T-helper 17 cell (primary cell): ENCODE measurements at regions not wholly inside any gene's neighbourhood (a gene's known extent, or its start where the extent isn't known, plus 50 kb on each side); places are given as distances from the start of the nearest gene placed in this dataset.
"Not testable (repeated sequence)": the region's sequence is repeated elsewhere in the genome, so short reads cannot be mapped to it uniquely, and the experiment has no call there.

Experiments used
- ATAC-seq: fragments of 150-1000 bp; cut with Tn5 transposase; 2 replicates; pipeline ENCODE4 v1.10.0; 2021; ENCODE audit warnings: mild to moderate bottlenecking, moderate library complexity
- DNase-seq, 3 donors: peaks; one replicate each; pipeline versions ENCODE4 v3.0.0 to v3.0.0-alpha.2; 2020 to 2021
- H3K9me3 ChIP-seq: one replicate; pipeline ENCODE4 v1.7.0; 2013; ENCODE audit warnings: low read length, mild to moderate bottlenecking; ENCODE audit not compliant: control insufficient read depth, poor library complexity, severe bottlenecking
- H3K27ac Mint-ChIP-seq: one replicate; pipeline ENCODE4 v1.8.0; 2022; ENCODE audit warnings: mild to moderate bottlenecking, moderate library complexity, mixed read lengths
- H3K27me3 Mint-ChIP-seq: one replicate; pipeline ENCODE4 v1.8.0; 2022; ENCODE audit warnings: mixed read lengths
- H3K36me3 Mint-ChIP-seq: one replicate; pipeline ENCODE4 v1.8.0; 2022; ENCODE audit warnings: low read depth, mixed read lengths
- H3K4me1 Mint-ChIP-seq: one replicate; pipeline ENCODE4 v1.8.0; 2022; ENCODE audit warnings: mild to moderate bottlenecking, mixed read lengths
- H3K4me3 Mint-ChIP-seq: one replicate; pipeline ENCODE4 v1.8.0; 2022; ENCODE audit warnings: mild to moderate bottlenecking, moderate library complexity, mixed read lengths

DNA sequence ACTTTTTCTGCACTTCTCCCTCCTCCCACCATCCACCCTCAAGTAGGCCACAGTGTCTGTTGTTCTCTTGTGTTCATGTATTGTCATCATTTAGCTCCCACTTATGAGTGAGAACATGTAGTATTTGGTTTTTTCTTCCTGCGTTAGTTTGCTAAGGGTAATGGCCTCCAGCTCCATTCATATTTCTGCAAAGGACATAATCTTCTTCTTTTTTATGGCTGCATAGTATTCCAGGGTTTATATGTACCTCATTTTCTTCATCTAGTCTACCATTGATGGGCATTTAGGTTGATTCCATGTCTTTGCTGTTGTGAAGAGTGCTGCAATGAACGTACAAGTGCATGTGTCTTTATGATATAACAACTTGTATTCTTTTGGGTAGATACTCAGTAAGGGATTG, 230.4 kb downstream of the ARL4A start:
- Mint-ChIP-seq H3K27ac (no peak overlapping the region), H3K4me3 (no peak overlapping the region), H3K4me1 (peaks cover 2% of the 10 kb centered on the region), H3K27me3 (peaks cover 16% of the 10 kb centered on the region), H3K36me3 (no peaks in the 10 kb centered on the region)
- ATAC-seq (no peak), DNase-seq (no peak)
- H3K9me3 ChIP-seq, result no peaks in the 10 kb centered on the region

DNA sequence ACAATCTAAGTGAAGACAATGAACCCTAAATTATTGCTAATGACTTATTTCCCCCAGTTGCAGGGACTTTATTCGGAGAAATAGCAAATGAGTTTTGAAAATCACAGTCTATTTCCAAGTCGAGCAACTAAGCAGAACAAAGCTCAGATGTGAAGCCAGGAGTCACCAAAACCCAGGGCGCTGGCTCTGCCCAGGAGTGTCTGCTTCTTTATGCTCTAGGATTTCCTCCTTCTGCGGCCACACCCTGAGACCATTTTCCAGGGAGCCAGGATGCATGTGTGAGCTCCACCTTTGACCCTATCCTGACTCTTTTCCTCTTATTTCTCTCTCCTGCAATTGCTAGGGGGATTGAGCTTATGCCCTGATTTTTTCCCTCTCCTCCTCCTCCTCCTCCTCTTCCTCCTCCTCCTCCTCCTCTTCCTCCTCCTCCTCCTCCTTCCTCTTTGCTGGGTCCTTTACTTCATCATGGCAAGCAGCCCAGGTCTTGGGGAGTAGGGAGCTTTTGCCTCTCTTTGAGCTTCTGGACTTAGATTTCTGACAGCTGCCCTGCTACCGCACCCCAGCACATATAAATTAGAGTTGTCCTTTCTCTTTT, 234.4 kb downstream of the ARL4A start:
- ATAC-seq (no peak), DNase-seq (no peak)
- peaks cover 29% of the 10 kb centered on the region for H3K27me3 Mint-ChIP-seq
- no peaks in the 10 kb centered on the region for H3K9me3 ChIP-seq
- H3K36me3 Mint-ChIP-seq, result no peaks in the 10 kb centered on the region
- H3K27ac Mint-ChIP-seq, result no peak overlapping the region
- H3K4me1 Mint-ChIP-seq, result peaks cover 2% of the 10 kb centered on the region
- H3K4me3 Mint-ChIP-seq, result no peak overlapping the region

DNA sequence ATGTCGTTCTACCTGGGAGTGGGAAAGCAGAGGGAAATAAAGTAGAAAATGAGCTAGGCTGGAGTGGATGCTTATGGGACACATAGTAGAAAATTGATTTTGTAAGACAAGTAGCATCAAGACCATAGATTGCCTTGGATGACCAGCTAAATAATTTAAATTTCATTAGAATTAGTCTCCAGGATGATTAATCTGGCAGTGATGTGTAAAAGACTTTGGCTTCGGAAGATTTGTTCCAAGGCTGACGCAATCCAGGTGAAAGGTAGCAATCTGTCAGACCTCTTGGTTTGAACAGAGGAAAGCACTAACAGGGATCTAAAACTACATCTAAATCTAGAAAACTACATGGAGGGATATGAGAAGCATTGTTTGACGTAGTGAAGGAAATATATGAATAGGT, 236.5 kb downstream of the ARL4A start:
- Mint-ChIP-seq H3K4me3 (no peak overlapping the region), H3K4me1 (peaks cover 2% of the 10 kb centered on the region), H3K27ac (no peak overlapping the region), H3K36me3 (no peaks in the 10 kb centered on the region), H3K27me3 (peaks cover 36% of the 10 kb centered on the region)
- DNase-seq (no peak), ATAC-seq (no peak)
- no peaks in the 10 kb centered on the region for H3K9me3 ChIP-seq

DNA sequence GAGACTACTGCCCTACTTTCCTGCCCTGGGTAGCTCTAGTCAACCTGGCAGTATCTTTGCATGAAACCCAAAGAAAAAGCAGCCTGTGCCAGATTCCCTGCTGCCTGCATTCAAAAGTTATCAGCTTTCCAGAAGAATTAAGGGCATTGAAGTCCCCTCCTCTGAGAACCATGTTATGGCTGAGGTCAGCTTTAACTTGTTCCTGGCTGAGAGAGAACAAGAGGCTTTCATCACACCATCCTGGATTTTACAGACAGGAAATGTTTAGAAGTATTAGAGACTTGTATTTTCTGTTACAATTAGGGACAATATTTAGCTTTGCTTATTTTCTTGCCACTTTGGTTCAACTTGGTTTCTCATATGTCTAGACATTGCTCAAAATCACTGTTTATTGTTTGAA, 238.8 kb downstream of the ARL4A start:
- no peak overlapping the region for H3K4me3 Mint-ChIP-seq
- DNase-seq, result no peak
- no peaks in the 10 kb centered on the region for H3K4me1 Mint-ChIP-seq
- H3K36me3 Mint-ChIP-seq, result no peaks in the 10 kb centered on the region
- no peak for ATAC-seq
- H3K9me3 ChIP-seq, result no peaks in the 10 kb centered on the region
- peaks cover 44% of the 10 kb centered on the region for H3K27me3 Mint-ChIP-seq
- H3K27ac Mint-ChIP-seq, result no peak overlapping the region

DNA sequence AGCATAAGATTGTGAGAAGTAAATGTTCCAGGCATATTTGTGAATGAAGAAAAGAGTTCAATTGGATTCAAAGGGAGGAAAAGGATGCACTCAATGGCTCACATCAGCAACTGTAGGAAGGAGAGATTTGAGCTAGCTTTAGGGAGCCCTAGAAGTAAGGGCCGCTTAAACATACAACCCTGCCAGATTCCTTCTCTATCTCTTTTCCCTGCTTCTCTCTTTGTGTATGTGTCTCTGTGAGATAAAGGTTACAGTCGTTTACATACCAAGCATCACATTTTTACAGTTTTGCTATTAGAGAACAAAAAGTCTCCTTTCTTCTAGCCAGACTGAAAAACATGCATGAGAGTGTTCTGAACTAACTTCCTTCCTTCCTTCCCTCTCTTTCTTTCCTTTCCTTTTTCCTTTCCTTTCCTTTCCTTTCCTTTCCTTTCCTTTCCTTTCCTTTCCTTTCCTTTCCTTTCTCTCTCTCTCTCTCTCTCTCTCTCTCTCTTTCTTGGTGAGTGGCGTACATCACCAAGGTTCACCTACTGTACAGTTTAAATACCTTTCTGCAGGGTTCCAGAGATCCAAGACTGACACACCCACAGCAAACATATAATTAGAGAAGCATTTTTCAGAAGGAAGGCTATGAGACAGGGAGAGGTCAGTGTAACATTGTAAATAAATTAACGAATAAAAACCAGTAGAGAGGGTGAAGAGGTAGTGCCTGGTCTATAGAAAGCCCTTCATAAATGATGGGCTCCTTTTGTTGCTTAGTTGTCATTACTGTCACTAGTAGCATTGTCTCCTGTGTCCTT, 240.4 kb downstream of the ARL4A start:
- no peaks in the 10 kb centered on the region for H3K9me3 ChIP-seq
- no peaks in the 10 kb centered on the region for H3K4me1 Mint-ChIP-seq
- ATAC-seq, result no peak
- no peak overlapping the region for H3K4me3 Mint-ChIP-seq
- no peak for DNase-seq
- H3K27ac Mint-ChIP-seq, result no peak overlapping the region
- H3K36me3 Mint-ChIP-seq, result no peaks in the 10 kb centered on the region
- peaks cover 35% of the 10 kb centered on the region for H3K27me3 Mint-ChIP-seq

DNA sequence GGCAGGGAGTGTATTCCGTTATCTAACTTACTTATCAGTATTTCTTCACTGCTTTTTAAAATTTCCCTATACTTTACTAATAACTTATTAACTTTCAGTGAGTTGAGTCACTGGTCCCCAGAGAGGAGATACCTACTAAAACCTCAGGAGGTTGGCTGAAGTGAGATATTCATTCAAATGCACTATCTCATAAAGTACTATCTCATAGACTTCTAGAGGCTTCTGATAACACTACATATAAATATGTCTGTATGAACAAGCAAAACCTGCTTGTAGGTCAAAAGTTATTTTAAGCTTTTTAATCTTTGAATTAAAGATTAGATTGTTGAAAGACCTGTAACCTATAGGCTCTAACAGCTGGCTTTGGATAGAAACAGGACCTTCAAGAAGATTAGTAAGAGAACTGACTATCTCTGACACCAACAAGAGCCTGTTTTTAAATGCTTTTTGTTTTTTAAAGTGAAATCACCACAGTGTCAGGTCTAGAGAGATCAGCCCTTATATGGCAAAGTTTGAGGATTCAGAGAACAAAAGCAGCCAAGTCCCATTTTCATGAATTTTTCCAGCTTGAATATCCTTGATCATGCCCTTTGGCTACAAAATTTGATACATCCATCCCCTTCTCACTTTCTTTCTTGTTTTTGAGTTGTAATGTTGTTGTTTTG, 242.2 kb downstream of the ARL4A start:
- H3K9me3 ChIP-seq, result no peaks in the 10 kb centered on the region
- Mint-ChIP-seq H3K4me1 (no peaks in the 10 kb centered on the region), H3K4me3 (no peak overlapping the region), H3K27me3 (peaks cover 23% of the 10 kb centered on the region), H3K36me3 (no peaks in the 10 kb centered on the region), H3K27ac (no peak overlapping the region)
- ATAC-seq (no peak), DNase-seq (no peak)

DNA sequence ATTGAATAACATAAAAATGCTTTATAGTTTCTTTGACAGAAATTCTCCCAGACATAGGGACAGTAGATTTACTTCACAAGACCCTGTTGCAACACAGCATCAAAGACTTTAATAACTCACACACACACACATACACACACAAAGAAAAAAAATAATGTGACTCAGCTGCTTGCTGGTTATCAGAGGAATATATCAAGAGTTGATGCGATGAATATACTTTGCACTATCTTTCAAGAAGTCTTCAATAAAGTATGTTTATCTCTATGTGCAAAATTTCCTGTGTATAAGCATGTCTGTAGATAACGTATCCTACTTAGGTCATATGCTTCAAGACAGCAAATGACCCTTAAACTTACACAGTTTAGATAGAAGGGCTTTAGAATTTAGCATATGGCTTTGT, 243.1 kb downstream of the ARL4A start:
- Mint-ChIP-seq H3K36me3 (no peaks in the 10 kb centered on the region), H3K4me1 (no peaks in the 10 kb centered on the region), H3K27ac (no peak overlapping the region), H3K27me3 (peaks cover 22% of the 10 kb centered on the region), H3K4me3 (no peak overlapping the region)
- no peaks in the 10 kb centered on the region for H3K9me3 ChIP-seq
- DNase-seq (no peak), ATAC-seq (no peak)

DNA sequence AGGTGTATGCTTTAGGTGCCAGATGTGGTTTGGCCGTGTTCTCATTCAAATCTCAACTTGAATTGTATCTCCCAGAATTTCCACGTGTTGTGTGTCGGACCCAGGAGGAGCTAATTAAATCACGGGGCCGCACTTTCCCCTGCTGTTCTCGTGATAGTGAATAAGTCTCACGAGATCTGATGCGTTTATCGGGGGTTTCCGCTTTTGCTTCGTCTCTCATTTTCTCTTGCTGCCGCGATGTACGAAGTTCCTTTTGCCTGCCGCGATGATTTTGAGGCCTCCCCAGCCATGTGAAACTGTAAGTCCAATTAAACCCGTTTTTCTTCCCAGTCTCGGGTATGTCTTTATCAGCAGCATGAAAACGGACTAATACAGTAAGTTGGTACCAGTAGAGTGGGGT, 244.0 kb downstream of the ARL4A start:
- peaks cover 22% of the 10 kb centered on the region for H3K27me3 Mint-ChIP-seq
- H3K4me1 Mint-ChIP-seq, H3K9me3 ChIP-seq, H3K4me3 Mint-ChIP-seq, H3K36me3 Mint-ChIP-seq, ATAC-seq, DNase-seq, H3K27ac Mint-ChIP-seq: not testable (repeated sequence)

DNA sequence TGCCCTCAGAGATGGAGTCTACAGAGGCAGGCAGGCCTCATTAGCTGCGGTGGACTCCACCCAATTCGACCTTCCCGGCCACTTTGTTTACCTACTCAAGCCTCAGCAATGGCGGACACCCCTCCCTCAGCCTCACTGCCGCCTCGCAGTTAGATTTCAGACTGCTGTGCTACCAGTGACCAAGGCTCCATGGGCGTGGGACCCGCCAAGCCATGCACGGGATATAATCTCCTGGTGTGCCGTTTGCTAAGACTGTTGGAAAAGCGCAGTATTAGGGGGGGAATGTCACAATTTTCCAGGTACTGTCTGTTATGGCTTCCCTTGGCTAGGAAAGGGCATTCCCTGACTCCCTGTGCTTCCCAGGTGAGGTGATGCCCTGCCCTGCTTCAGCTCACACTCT, 252.3 kb downstream of the ARL4A start:
- no peaks in the 10 kb centered on the region for H3K36me3 Mint-ChIP-seq
- no peak overlapping the region for H3K4me3 Mint-ChIP-seq
- H3K4me1 Mint-ChIP-seq, result peaks cover 2% of the 10 kb centered on the region
- no peaks in the 10 kb centered on the region for H3K9me3 ChIP-seq
- no peak overlapping the region for H3K27ac Mint-ChIP-seq
- ATAC-seq, result no peak
- no peak for DNase-seq
- H3K27me3 Mint-ChIP-seq, result no peaks in the 10 kb centered on the region

DNA sequence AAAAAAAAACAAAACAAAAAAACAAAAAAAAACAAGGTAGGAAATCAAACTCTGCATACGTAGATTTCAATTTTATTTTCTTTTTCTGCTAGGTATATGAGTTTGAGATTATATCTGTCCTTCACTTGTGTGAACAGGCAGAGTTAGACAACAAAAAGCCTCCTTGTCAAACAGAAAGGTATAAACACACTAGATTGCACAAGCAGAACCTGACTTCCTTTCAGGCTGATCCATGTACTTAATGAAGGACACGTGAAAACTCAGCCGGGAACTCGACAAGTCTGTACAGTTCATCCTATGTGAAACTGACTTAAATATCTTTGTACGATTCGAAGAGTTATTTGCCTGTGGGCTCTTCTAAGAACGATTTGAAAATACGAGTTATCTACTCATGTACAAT, 254.1 kb downstream of the ARL4A start:
- Mint-ChIP-seq H3K27me3 (no peaks in the 10 kb centered on the region), H3K4me3 (no peak overlapping the region), H3K36me3 (no peaks in the 10 kb centered on the region), H3K4me1 (peaks cover 2% of the 10 kb centered on the region), H3K27ac (no peak overlapping the region)
- H3K9me3 ChIP-seq, result no peaks in the 10 kb centered on the region
- DNase-seq, result no peak
- no peak for ATAC-seq

DNA sequence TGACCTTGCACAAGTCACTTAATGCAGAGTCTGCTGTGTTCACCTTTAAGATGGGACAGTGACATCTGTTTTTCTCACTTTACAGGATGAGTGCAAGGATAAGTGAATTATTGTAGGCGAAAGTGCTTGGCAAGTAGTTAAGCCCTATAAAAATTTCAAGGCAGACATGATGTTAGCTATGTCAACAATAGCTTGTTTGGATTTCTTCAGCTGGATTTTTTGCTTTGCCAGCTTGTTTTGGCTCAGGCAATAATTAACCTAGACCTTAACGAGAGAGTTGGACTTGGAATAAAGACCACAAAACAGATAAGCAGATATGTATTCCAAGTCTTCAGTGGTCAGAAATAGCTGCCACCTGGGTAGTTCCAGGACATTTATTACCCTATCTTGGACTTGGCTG, 255.2 kb downstream of the ARL4A start:
- no peaks in the 10 kb centered on the region for H3K36me3 Mint-ChIP-seq
- no peak overlapping the region for H3K27ac Mint-ChIP-seq
- H3K9me3 ChIP-seq, result no peaks in the 10 kb centered on the region
- ATAC-seq, result no peak
- no peaks in the 10 kb centered on the region for H3K27me3 Mint-ChIP-seq
- H3K4me1 Mint-ChIP-seq, result peaks cover 2% of the 10 kb centered on the region
- no peak overlapping the region for H3K4me3 Mint-ChIP-seq
- no peak for DNase-seq

DNA sequence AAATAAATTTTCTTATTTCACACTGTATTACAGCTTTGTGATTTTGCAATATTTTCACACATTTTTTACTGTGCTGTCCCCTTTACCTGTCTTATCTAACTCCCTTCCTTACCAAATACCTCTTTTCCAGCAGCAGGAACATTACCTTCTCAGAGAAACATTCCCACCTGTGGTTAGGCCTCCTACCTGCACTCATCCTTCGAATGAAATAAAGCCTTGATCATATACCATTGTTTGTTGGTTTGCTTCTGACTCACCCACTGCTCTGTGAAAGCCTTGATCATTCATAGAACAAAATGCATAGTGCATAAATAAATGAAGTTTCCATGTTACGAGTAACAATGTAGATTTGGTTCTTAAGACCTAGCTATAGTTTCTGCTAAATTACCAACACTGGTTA, 256.3 kb downstream of the ARL4A start:
- peaks cover 2% of the 10 kb centered on the region for H3K4me1 Mint-ChIP-seq
- no peaks in the 10 kb centered on the region for H3K36me3 Mint-ChIP-seq
- ATAC-seq (no peak), DNase-seq (no peak)
- no peaks in the 10 kb centered on the region for H3K27me3 Mint-ChIP-seq
- H3K4me3 Mint-ChIP-seq, result no peak overlapping the region
- no peaks in the 10 kb centered on the region for H3K9me3 ChIP-seq
- H3K27ac Mint-ChIP-seq, result no peak overlapping the region

DNA sequence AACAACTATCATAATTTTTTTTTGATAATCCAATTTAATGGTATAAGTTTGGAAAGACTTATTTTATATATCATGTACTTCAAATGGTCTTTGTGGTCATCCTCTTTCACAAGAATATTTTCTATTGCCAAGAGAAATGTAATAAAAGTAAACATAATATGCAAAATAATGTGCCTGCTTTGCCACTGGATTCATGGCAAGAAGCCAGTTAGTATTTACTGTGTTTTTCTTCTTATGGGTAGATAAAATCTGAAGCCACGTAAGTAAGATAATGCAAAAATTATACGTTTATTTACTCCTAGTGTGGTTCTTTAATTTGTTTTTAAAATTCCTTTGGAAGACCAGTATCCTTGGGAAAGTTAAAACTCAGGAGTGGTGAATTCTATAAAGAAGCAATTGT, 258.5 kb downstream of the ARL4A start:
- Mint-ChIP-seq H3K27ac (no peak overlapping the region), H3K36me3 (no peaks in the 10 kb centered on the region), H3K4me3 (no peak overlapping the region), H3K4me1 (peaks cover 2% of the 10 kb centered on the region), H3K27me3 (no peaks in the 10 kb centered on the region)
- ATAC-seq, result no peak
- no peaks in the 10 kb centered on the region for H3K9me3 ChIP-seq
- no peak for DNase-seq

DNA sequence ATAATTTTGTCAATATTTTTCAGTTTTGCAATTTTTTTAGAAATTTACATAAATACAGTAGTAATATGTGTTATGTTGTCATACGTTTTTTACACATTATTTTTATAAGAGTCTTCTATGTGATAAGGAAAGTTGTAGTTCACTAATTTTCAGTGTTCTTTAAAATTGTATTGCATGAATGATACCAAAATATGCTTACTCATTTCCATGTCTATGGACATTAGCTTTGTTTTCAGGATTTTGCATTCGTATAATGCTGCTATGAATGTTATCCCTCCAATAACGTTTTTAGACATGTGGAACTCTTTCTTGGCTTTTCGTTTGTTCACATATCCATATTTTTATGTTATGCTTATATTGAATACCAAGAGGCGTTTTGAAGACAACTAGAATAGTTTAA, 260.0 kb downstream of the ARL4A start:
- H3K9me3 ChIP-seq, result no peaks in the 10 kb centered on the region
- ATAC-seq, result no peak
- no peaks in the 10 kb centered on the region for H3K27me3 Mint-ChIP-seq
- H3K27ac Mint-ChIP-seq, result no peak overlapping the region
- no peaks in the 10 kb centered on the region for H3K36me3 Mint-ChIP-seq
- no peak overlapping the region for H3K4me3 Mint-ChIP-seq
- peaks cover 2% of the 10 kb centered on the region for H3K4me1 Mint-ChIP-seq
- DNase-seq, result no peak
